Inflammatory macrophage treated with lipopolysaccharide for 1 hour (primary cell): ENCODE measurements at regions not wholly inside any gene's neighbourhood (a gene's known extent, or its start where the extent isn't known, plus 50 kb on each side); places are given as distances from the start of the nearest gene placed in this dataset.

Source experiments
- DNase-seq, 2 donors: peaks; one replicate each; pipeline ENCODE4 v3.0.0-alpha.2; 2020 to 2022

GRCh38 chr14:104521816-104522745 is 57.5 kb upstream of the C14orf180 start:
- no peak for DNase-seq

- no peak for DNase-seq
These were observed 56.5 kb upstream of the C14orf180 start for GRCh38 chr14:104522926-104523545.

GRCh38 chr14:104523546-104523935 is 56.0 kb upstream of the C14orf180 start:
- DNase-seq, result no peak

- DNase-seq, result no peak
These were observed 54.8 kb upstream of the C14orf180 start for GRCh38 chr14:104524726-104525125.

GRCh38 chr14:104526723-104527645 is 52.6 kb upstream of the C14orf180 start:
- DNase-seq, result no peak

- no peak for DNase-seq
These were observed 51.6 kb upstream of the C14orf180 start for GRCh38 chr14:104527857-104528459.

GRCh38 chr14:104528496-104528895 is 51.1 kb upstream of the C14orf180 start:
- DNase-seq, result no peak
